ENCODE measurements at regions not wholly inside any gene's neighbourhood (a gene's known extent, or its start where the extent isn't known, plus 50 kb on each side); places are given as distances from the start of the nearest gene placed in this dataset.

GRCh38 chr20:2228926-2229325, 66.9 kb upstream of the TGM3 start:
- Histone ChIP-seq H3F3A (ENCODE audit: low read depth) (no peaks in the 10 kb centered on the region), H3K27me3 (no peaks in the 10 kb centered on the region), H3K9me3 (ENCODE audit: low read depth) (no peaks in the 10 kb centered on the region), H3K4me3 (no peak overlapping the region), H3K9ac (no peak overlapping the region), H3K79me2 (ENCODE audit: low read depth) (no peaks in the 10 kb centered on the region), H3K36me3 (no peaks in the 10 kb centered on the region), H2AFZ (replicated peaks) (no peak overlapping the region), H4K20me1 (ENCODE audit: low read depth) (no peaks in the 10 kb centered on the region), H3K27ac (no peak overlapping the region), H3K4me1 (no peaks in the 10 kb centered on the region), H3K4me2 (no peak overlapping the region)
- no peak for DNase-seq (ENCODE audit: low spot score)
- Mint-ChIP-seq H3K4me3 (no peak overlapping the region), H3K9me3 (no peaks in the 10 kb centered on the region), H3K4me1 (peaks cover 18% of the 10 kb centered on the region), H3K36me3 (no peaks in the 10 kb centered on the region), H3K27me3 (ENCODE audit: insufficient read depth, low read depth) (no peaks in the 10 kb centered on the region), H3K27ac (no peak overlapping the region)
- TF ChIP-seq EZH2 (IDR thresholded peaks at IDR 0.05) (no peak), EZH2phosphoT487 (IDR thresholded peaks at IDR 0.05) (no peak), CTCF (IDR thresholded peaks at IDR 0.05) (no peak)

- H3K9me3 ChIP-seq (ENCODE audit: low read depth), result no peaks in the 10 kb centered on the region
- H3K4me1 ChIP-seq, result peaks cover 10% of the 10 kb centered on the region
- Mint-ChIP-seq H3K27me3 (ENCODE audit: insufficient read depth, low read depth) (no peaks in the 10 kb centered on the region), H3K9me3 (no peaks in the 10 kb centered on the region), H3K4me1 (peaks cover 35% of the 10 kb centered on the region), H3K4me3 (no peak overlapping the region), H3K27ac (peak overlapping the region; percentile 60), H3K36me3 (no peaks in the 10 kb centered on the region)
- H4K20me1 ChIP-seq (ENCODE audit: low read depth), result no peaks in the 10 kb centered on the region
- no peak for TF ChIP-seq EZH2 (IDR thresholded peaks at IDR 0.05)
- no peak for TF ChIP-seq EZH2phosphoT487 (IDR thresholded peaks at IDR 0.05)
- TF ChIP-seq CTCF (IDR thresholded peaks at IDR 0.05), result no peak
- H3K79me2 ChIP-seq (ENCODE audit: low read depth), result no peaks in the 10 kb centered on the region
- no peak overlapping the region for H3K27ac ChIP-seq
- H2AFZ ChIP-seq (replicated peaks), result no peak overlapping the region
- no peak overlapping the region for H3K4me2 ChIP-seq
- DNase-seq (ENCODE audit: low spot score), result no peak
- no peak overlapping the region for H3K9ac ChIP-seq
- no peaks in the 10 kb centered on the region for H3K27me3 ChIP-seq
- no peaks in the 10 kb centered on the region for H3K36me3 ChIP-seq
- H3F3A ChIP-seq (ENCODE audit: low read depth), result peaks cover 7% of the 10 kb centered on the region
- no peak overlapping the region for H3K4me3 ChIP-seq
Measured at GRCh38 chr20:2230726-2231488, 64.9 kb upstream of the TGM3 start.

GRCh38 chr20:2231701-2232100, 64.1 kb upstream of the TGM3 start:
- H3K4me3 Mint-ChIP-seq, result no peak overlapping the region
- Histone ChIP-seq H3F3A (ENCODE audit: low read depth) (peaks cover 11% of the 10 kb centered on the region), H3K27ac (no peak overlapping the region), H3K27me3 (no peaks in the 10 kb centered on the region), H3K9ac (no peak overlapping the region), H3K79me2 (ENCODE audit: low read depth) (no peaks in the 10 kb centered on the region), H3K9me3 (ENCODE audit: low read depth) (no peaks in the 10 kb centered on the region), H2AFZ (replicated peaks) (no peak overlapping the region), H4K20me1 (ENCODE audit: low read depth) (no peaks in the 10 kb centered on the region), H3K4me2 (no peak overlapping the region), H3K4me3 (no peak overlapping the region), H3K36me3 (no peaks in the 10 kb centered on the region), H3K4me1 (peaks cover 10% of the 10 kb centered on the region)
- no peaks in the 10 kb centered on the region for H3K27me3 Mint-ChIP-seq (ENCODE audit: insufficient read depth, low read depth)
- no peak for DNase-seq (ENCODE audit: low spot score)
- TF ChIP-seq CTCF (IDR thresholded peaks at IDR 0.05) (no peak), EZH2phosphoT487 (IDR thresholded peaks at IDR 0.05) (no peak), EZH2 (IDR thresholded peaks at IDR 0.05) (no peak)
- no peaks in the 10 kb centered on the region for H3K36me3 Mint-ChIP-seq
- peaks cover 43% of the 10 kb centered on the region for H3K4me1 Mint-ChIP-seq
- no peak overlapping the region for H3K27ac Mint-ChIP-seq
- no peaks in the 10 kb centered on the region for H3K9me3 Mint-ChIP-seq

Measured in neural progenitor cell (in vitro differentiated cells).